Activated CD4-positive, alpha-beta T cell treated with anti-CD3 and anti-CD28 coated beads, Interleukin-2, Interleukin-4, amounts not matched to agents 100 ng/mL and 50 ng/mL, durations not matched to agents 16 hours and 8 hours (primary cell): ENCODE measurements at regions not wholly inside any gene's neighbourhood (a gene's known extent, or its start where the extent isn't known, plus 50 kb on each side); places are given as distances from the start of the nearest gene placed in this dataset.

Experiments used
- DNase-seq: peaks from one replicate; pipeline ENCODE4 v3.0.0-alpha.2; 2020; ENCODE audit warnings: low spot score

DNA sequence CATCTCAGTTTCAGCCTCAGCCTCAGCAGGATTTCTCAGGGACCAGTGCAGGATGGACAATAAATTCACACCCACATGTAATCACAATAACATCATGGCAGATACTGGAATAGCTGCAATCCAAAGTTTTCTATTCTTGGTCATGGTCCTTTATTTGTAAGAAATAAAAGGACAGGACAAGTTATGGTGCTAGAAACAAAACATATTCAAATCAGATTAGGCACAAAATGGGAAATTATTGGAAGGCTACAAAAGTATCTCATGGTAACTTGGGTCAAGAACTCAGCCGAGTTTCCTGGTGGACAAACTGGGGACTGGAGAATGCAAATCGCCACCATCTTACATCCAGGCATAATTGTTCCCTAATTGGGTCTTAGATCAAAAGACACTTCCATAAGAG lies 1768.2 kb upstream of the WWC1 start:
- DNase-seq, result no peak

GRCh38 chr5:166529200-166529599 lies 1762.2 kb upstream of the WWC1 start:
- DNase-seq, result no peak

- DNase-seq, result no peak
Observed at GRCh38 chr5:166532456-166533220, 1758.8 kb upstream of the WWC1 start.

DNA sequence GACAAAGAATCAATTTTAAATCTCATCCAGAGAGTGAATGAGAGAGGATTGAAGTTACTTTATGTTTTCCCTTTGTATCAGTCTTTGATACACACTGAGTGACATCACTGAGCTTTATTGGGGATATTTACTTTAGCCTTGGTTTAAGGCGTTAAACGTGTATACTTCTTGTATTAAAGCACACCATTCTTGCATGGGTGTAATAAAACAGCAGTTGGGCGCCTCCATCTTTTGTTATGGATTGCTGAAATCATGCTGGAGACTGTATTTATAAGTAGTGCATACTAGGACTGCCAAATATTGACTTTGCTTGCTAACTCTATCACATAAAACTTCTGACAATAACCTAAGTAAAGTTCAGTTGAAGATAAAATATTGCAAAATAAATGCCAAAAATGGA lies 1755.8 kb upstream of the WWC1 start:
- DNase-seq, result no peak

DNA sequence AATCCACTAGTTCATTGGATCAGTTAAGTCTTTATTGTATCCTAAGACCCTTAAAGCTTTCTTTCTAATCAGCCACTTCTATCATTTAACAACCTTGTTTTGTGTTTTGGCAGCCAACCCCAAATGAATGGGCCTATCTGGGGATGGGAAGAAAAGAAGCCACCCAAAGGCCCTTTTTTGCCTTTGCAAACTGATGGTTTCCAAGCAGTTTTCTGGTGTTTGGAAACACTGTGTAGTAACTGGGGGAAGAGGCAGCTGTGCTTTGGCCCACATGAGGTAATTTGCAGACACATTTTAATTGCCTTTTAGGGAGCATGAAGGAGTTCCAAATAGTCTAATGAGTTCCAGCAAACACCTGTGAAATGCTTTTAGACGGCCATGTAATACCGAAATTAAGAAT lies 1751.3 kb upstream of the WWC1 start:
- no peak for DNase-seq

DNA sequence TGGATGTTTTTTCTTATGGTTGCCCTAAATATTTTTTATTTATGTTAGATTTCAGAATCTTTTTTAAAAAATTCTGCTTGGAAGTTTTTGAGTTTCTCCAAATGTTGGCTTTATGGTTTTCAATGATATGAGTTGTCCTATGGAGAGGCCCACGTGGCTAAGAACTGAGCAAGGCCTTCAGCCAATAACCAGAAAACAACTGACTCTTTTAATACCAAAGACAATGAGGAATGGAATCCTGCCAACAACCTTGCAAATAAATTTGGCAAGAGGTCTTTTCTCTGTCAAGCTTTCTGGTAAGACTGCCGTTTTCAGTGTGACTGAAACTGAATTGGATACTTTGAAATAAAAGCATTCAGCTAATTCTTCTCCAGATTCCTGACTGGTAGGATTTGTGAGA lies 1740.1 kb upstream of the WWC1 start:
- DNase-seq, result no peak

- DNase-seq, result no peak
Observed at GRCh38 chr5:166553778-166554177, 1737.7 kb upstream of the WWC1 start.

- no peak for DNase-seq
Observed at GRCh38 chr5:166561759-166562158, 1729.7 kb upstream of the WWC1 start.

DNA sequence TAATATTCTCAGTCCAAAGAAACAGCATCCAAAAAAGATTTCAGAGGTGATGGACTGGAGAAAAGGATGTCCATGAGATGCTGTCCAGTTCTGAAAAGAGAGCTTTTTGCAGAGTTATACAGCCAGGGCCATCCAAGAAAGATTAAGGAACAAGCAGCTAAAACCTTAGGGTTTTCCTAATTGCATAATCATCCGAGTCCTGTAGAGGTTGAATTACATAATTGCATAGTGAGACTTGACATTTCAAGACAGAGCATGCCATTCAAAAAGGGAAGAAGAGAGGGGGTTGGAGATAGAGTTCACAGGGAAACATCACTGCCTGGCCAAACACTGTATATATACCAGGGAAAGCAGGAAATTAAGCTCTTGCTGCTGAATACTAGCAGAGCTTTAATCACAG lies 1729.2 kb upstream of the WWC1 start:
- DNase-seq, result no peak

DNA sequence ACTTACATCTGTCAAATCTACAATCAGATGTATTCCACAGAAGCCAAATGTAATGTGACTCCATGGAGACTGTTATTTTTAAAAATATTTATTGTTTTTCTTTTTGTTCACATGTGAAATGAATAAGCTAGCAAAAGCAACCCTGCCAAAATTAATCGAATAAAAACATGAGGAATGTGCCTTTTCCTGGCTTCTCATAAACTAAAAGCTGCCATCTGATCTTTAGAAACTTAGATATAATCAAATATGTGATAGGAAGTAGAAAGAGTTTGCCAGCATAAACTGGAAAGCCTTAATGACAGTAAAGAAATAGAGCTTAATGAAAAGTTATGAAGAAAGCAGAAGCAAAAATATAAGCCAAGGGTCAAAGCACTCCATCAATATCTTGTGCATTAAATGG lies 1724.7 kb upstream of the WWC1 start:
- no peak for DNase-seq

GRCh38 chr5:166570865-166571264 lies 1720.6 kb upstream of the WWC1 start:
- no peak for DNase-seq

- no peak for DNase-seq
Observed at GRCh38 chr5:166571668-166572067, 1719.8 kb upstream of the WWC1 start.

DNA sequence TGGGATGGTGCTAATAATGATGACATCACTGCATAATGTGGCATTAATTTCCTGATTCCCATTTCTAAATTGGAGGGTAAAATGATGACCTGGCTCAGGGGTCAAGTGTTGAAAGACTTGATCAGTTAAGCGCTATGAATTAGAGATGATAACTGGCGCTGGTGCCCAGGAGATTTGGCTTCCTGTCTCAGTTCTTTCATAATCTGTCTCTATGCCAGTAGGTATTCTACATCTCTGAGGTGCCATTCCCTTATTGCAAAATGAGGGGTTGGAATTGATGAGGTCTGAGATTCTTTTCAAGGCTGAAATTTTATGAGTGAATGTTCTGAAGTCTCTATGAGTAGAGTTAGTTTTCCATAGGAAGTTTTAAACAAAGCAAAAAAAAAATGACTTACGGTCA lies 1715.1 kb upstream of the WWC1 start:
- no peak for DNase-seq

DNA sequence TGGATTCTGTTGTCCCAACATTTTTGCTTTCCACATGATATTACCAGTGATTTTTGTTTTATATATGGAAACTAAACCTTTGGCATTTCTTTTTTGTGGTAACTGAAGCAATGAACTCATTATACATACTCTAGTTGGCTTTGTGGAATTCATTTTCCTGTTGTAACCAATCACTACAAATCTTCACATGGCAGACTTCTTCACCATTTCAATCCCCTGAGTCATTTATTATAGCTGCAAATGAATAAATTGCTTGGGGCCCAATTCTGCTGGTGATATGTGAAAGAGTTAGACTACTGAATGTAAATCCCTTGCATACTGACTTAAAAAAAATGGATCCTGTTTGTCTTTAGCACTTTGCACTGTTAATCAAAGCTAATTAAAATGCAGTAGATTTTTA lies 1709.6 kb upstream of the WWC1 start:
- DNase-seq, result no peak

DNA sequence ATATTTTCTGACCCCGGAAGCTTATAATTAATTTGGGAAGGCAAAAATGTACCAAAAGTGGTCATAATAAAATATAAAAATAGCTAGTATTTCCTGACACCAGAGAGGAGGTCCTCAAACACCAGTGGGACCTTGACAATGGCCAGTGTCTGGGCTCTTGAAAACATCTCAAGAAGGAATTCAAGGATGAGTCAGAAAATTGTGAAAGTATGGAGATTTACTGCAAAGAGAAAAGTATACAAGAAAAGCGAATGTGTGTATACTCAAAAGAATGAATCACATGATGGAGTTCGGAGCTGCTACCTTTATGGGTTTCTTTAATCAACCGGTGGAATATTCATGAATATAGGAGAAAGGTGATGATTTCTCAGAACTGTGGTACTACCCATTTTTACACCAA lies 1709.0 kb upstream of the WWC1 start:
- no peak for DNase-seq

DNA sequence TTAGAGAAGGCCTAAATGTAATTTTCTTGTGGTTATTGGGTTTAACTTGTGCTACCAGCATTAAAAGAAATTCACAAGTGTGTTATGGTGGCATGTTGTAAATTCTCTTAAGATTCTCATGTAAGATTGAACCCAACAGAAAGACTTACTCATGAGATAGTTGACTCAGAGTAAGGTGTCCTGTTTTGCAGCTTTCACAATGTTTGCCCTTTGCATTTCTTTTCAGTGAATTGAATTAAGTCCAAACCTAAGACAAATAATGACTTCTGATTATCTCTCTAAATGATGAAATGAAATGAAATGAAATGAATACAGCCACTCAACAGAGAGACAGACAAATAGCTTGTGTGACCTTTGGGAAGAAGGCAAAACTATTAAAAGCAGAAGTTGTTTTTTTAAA lies 1696.9 kb upstream of the WWC1 start:
- no peak for DNase-seq

GRCh38 chr5:166595274-166595951 lies 1696.0 kb upstream of the WWC1 start:
- no peak for DNase-seq

- DNase-seq, result no peak
Observed at GRCh38 chr5:166596043-166596442, 1695.4 kb upstream of the WWC1 start.

DNA sequence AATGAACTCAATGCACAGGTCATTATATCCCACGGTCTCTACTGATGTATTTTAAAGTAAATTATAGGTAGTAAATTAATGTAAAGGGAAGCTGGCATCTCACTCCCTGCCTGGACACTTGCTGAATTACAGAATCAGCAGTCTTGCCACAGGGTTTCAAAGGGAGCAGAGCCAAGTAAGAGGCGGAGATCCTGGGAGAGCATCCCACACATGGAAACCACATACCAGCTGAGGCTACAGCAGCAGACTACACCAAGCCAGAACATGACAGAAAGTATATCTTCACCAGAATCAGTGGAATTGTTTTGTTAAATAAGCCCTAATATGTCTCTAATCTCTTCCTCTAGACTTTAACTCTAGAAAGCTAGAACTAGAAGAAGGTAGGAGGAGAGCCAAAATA lies 1689.2 kb upstream of the WWC1 start:
- no peak for DNase-seq

- no peak for DNase-seq
Observed at GRCh38 chr5:166617507-166617906, 1673.9 kb upstream of the WWC1 start.

GRCh38 chr5:166618526-166618925 lies 1672.9 kb upstream of the WWC1 start:
- DNase-seq, result no peak

GRCh38 chr5:166624573-166624972 lies 1666.9 kb upstream of the WWC1 start:
- no peak for DNase-seq

GRCh38 chr5:166625210-166625865 lies 1666.1 kb upstream of the WWC1 start:
- DNase-seq, result no peak
